HG02642 (cell line): ENCODE measurements at regions not wholly inside any gene's neighbourhood (a gene's known extent, or its start where the extent isn't known, plus 50 kb on each side); places are given as distances from the start of the nearest gene placed in this dataset.

Experiments used
- ATAC-seq: cut with Tn5 transposase; IDR thresholded peaks from one replicate; pipeline ENCODE4 v1.9.1; 2021; ENCODE audit warnings: mild to moderate bottlenecking; ENCODE audit not compliant: unreplicated experiment, poor library complexity

- ATAC-seq, result no peak
These were observed 94.0 kb upstream of the ATP8A1 start for GRCh38 chr4:42750856-42751255.

- ATAC-seq, result peak; percentile 57
These were observed 93.2 kb upstream of the ATP8A1 start for GRCh38 chr4:42750091-42750490.

- ATAC-seq, result no peak
These were observed 91.1 kb upstream of the ATP8A1 start for GRCh38 chr4:42747971-42748370.

- no peak for ATAC-seq
These were observed 79.8 kb upstream of the ATP8A1 start for GRCh38 chr4:42736527-42737195.

GRCh38 chr4:42733380-42733779, 76.5 kb upstream of the ATP8A1 start:
- no peak for ATAC-seq

- no peak for ATAC-seq
These were observed 75.9 kb upstream of the ATP8A1 start for GRCh38 chr4:42732776-42733175.

GRCh38 chr4:42729505-42730237, 72.8 kb upstream of the ATP8A1 start:
- no peak for ATAC-seq

GRCh38 chr4:42724451-42724850, 67.5 kb upstream of the ATP8A1 start:
- no peak for ATAC-seq

- ATAC-seq, result no peak
These were observed 63.6 kb upstream of the ATP8A1 start for GRCh38 chr4:42720533-42720932.

GRCh38 chr4:42719257-42719656, 62.4 kb upstream of the ATP8A1 start:
- ATAC-seq, result no peak

- no peak for ATAC-seq
These were observed 61.4 kb upstream of the ATP8A1 start for GRCh38 chr4:42718336-42718735.

GRCh38 chr4:42716996-42717395, 60.1 kb upstream of the ATP8A1 start:
- ATAC-seq, result no peak

GRCh38 chr4:42715807-42716482, 59.0 kb upstream of the ATP8A1 start:
- ATAC-seq, result no peak

GRCh38 chr4:42713391-42713790, 56.5 kb upstream of the ATP8A1 start:
- ATAC-seq, result no peak

- no peak for ATAC-seq
These were observed 55.9 kb upstream of the ATP8A1 start for GRCh38 chr4:42712854-42713253.

GRCh38 chr4:42711496-42711895, 54.6 kb upstream of the ATP8A1 start:
- ATAC-seq, result no peak

GRCh38 chr4:42710761-42711160, 53.9 kb upstream of the ATP8A1 start:
- no peak for ATAC-seq

GRCh38 chr4:42710329-42710728, 53.4 kb upstream of the ATP8A1 start:
- no peak for ATAC-seq

- no peak for ATAC-seq
These were observed 52.6 kb upstream of the ATP8A1 start for GRCh38 chr4:42709392-42710065.

GRCh38 chr4:42708625-42709024, 51.7 kb upstream of the ATP8A1 start:
- no peak for ATAC-seq
